SK-N-SH treated with all-trans-retinoic acid at 6 μM for 48 hours (cell line): ENCODE measurements at regions not wholly inside any gene's neighbourhood (a gene's known extent, or its start where the extent isn't known, plus 50 kb on each side); places are given as distances from the start of the nearest gene placed in this dataset.

Experiments
- ISL1 ChIP-seq: fragments of 250-450 bp; sonication (Bioruptor Pico); IDR thresholded peaks from 2 replicates; pipeline ENCODE4 v2.1.2; 2022; ENCODE audit warnings: mild to moderate bottlenecking, moderate library complexity
- POU6F1 ChIP-seq: fragments of 250-450 bp; sonication (Bioruptor Pico); IDR thresholded peaks from 2 replicates; pipeline ENCODE4 v1.8.0; 2021; ENCODE audit warnings: low read depth, mild to moderate bottlenecking, moderate library complexity, borderline replicate concordance
- RARB ChIP-seq: fragments of 250-450 bp; sonication (Bioruptor Pico); IDR thresholded peaks from 2 replicates; pipeline ENCODE4 v1.8.0; 2021; ENCODE audit warnings: mild to moderate bottlenecking, moderate library complexity
- TOX ChIP-seq: fragments of 250-450 bp; sonication (Bioruptor Pico); IDR thresholded peaks from 2 replicates; pipeline ENCODE4 v1.8.0; 2021; ENCODE audit warnings: mild to moderate bottlenecking, moderate library complexity, borderline replicate concordance
- ZC3H10 ChIP-seq: fragments of 250-450 bp; sonication (Bioruptor Pico); IDR thresholded peaks from 2 replicates; pipeline ENCODE4 v1.5.1; 2021; ENCODE audit warnings: mild to moderate bottlenecking, moderate library complexity
- ZFP3 ChIP-seq: fragments of 250-450 bp; sonication (Bioruptor Pico); IDR thresholded peaks from 2 replicates; pipeline ENCODE4 v1.5.0; 2020; ENCODE audit warnings: mild to moderate bottlenecking, moderate library complexity

GRCh38 chr6:159110748-159111147 lies 58.5 kb upstream of the FNDC1 start:
- TF ChIP-seq ZC3H10 (no peak), ISL1 (CRISPR knock-in tag) (no peak), RARB (CRISPR knock-in tag) (no peak), TOX (CRISPR knock-in tag) (no peak), ZFP3 (CRISPR knock-in tag) (no peak), POU6F1 (CRISPR knock-in tag) (no peak)
